ENCODE measurements at regions not wholly inside any gene's neighbourhood (a gene's known extent, or its start where the extent isn't known, plus 50 kb on each side); places are given as distances from the start of the nearest gene placed in this dataset.

- H3K27ac Mint-ChIP-seq = no peak overlapping the region
Observed at GRCh38 chr5:155759252-155759651, 567.7 kb upstream of the SGCD start.

GRCh38 chr5:155759984-155760383 lies 567.0 kb upstream of the SGCD start:
- Mint-ChIP-seq H3K36me3 (ENCODE audit: low read depth) (no peaks in the 10 kb centered on the region), H3K4me3 (no peak overlapping the region), H3K27me3 (no peaks in the 10 kb centered on the region), H3K27ac (no peak overlapping the region), H3K9me3 (peaks cover 17% of the 10 kb centered on the region), H3K4me1 (peaks cover 7% of the 10 kb centered on the region)
- ATAC-seq (replicated peaks) = no peak

More at GRCh38 chr5:155759252-155759651, 567.7 kb upstream of the SGCD start:
- Mint-ChIP-seq H3K9me3 (peaks cover 19% of the 10 kb centered on the region), H3K4me1 (peaks cover 7% of the 10 kb centered on the region), H3K36me3 (ENCODE audit: low read depth) (no peaks in the 10 kb centered on the region), H3K4me3 (no peak overlapping the region), H3K27me3 (peaks cover 1% of the 10 kb centered on the region)
- ATAC-seq (replicated peaks) = no peak

DNA sequence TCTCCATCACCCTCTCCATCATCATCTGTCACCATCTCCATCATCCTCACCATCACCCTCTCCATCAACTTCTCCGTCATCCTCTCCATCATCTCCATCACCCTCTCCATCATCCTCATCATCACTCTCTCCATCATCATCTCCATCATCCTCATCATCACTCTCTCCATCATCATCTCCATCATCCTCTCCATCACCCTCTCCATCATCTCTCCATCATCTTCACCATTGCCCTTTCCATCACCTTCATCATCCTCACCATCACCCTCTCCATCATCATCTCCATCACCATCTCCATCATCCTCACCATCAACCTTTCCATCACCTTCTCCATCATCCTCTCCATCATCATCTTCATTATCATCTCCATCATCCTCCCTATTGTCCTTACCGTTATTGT lies 565.5 kb upstream of the SGCD start:
- no peaks in the 10 kb centered on the region for H3K27me3 Mint-ChIP-seq
- peaks cover 17% of the 10 kb centered on the region for H3K9me3 Mint-ChIP-seq
- no peak overlapping the region for H3K4me3 Mint-ChIP-seq
- peaks cover 7% of the 10 kb centered on the region for H3K4me1 Mint-ChIP-seq
- H3K36me3 Mint-ChIP-seq (ENCODE audit: low read depth) = no peaks in the 10 kb centered on the region
- no peak overlapping the region for H3K27ac Mint-ChIP-seq
- no peak for ATAC-seq (replicated peaks)

- no peaks in the 10 kb centered on the region for H3K36me3 Mint-ChIP-seq (ENCODE audit: low read depth)
- no peak overlapping the region for H3K27ac Mint-ChIP-seq
- H3K27me3 Mint-ChIP-seq = peaks cover 7% of the 10 kb centered on the region
- H3K9me3 Mint-ChIP-seq = peaks cover 11% of the 10 kb centered on the region
- ATAC-seq (replicated peaks) = no peak
- H3K4me3 Mint-ChIP-seq = no peak overlapping the region
- H3K4me1 Mint-ChIP-seq = peaks cover 7% of the 10 kb centered on the region
Observed at GRCh38 chr5:155765715-155766114, 561.2 kb upstream of the SGCD start.

DNA sequence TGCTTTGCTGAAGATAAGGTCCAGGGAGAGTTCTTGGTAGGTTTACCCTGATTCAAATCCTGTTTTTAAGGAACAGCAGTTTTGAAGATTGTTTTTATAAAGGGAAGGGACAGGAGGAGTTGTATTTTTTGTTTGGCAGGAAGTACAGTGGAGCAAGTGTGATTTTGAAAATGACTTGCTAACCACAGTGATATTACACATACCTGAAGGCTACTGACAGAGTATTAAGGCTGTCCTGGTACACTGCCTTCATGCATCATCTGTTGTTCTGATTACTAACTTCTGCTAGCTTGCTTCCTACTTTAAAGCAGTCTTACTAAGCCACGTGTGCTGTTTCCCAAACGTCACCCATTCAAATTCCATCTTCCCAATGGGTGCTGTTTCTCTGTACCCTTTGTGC lies 559.5 kb upstream of the SGCD start:
- H3K27ac Mint-ChIP-seq = no peak overlapping the region
- no peaks in the 10 kb centered on the region for H3K4me1 Mint-ChIP-seq
- H3K4me3 Mint-ChIP-seq = no peak overlapping the region
- H3K27me3 Mint-ChIP-seq = peaks cover 7% of the 10 kb centered on the region
- H3K9me3 Mint-ChIP-seq = peaks cover under 1% of the 10 kb centered on the region
- H3K36me3 Mint-ChIP-seq (ENCODE audit: low read depth) = no peaks in the 10 kb centered on the region
- ATAC-seq (replicated peaks) = no peak

DNA sequence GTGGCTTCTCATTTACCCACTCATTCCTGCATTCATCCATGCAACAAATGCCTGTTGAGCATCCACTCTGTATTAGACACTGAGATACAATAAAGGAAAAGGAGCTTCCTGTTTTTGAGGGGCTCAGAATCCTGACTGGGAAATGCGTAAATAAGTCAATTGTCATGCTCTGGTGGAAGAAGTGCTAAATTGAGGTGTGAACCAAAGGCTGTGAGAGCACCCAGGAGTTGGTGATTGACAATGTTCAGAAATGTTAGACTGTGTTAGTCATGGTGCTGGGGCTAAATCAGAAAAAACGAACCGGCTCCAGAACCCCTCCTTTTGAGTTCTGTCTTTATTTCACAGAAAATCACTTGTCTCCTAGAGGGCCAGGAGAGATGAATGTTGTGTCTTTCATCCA lies 558.6 kb upstream of the SGCD start:
- Mint-ChIP-seq H3K4me3 (no peak overlapping the region), H3K9me3 (no peaks in the 10 kb centered on the region), H3K36me3 (ENCODE audit: low read depth) (no peaks in the 10 kb centered on the region), H3K27ac (no peak overlapping the region), H3K27me3 (peaks cover 7% of the 10 kb centered on the region), H3K4me1 (no peaks in the 10 kb centered on the region)
- ATAC-seq (replicated peaks) = no peak

- no peak overlapping the region for H3K27ac Mint-ChIP-seq
- H3K36me3 Mint-ChIP-seq (ENCODE audit: low read depth) = no peaks in the 10 kb centered on the region
- no peaks in the 10 kb centered on the region for H3K9me3 Mint-ChIP-seq
- ATAC-seq (replicated peaks) = no peak
- H3K4me3 Mint-ChIP-seq = no peak overlapping the region
- no peaks in the 10 kb centered on the region for H3K4me1 Mint-ChIP-seq
- peaks cover 7% of the 10 kb centered on the region for H3K27me3 Mint-ChIP-seq
Observed at GRCh38 chr5:155772009-155772662, 554.8 kb upstream of the SGCD start.

DNA sequence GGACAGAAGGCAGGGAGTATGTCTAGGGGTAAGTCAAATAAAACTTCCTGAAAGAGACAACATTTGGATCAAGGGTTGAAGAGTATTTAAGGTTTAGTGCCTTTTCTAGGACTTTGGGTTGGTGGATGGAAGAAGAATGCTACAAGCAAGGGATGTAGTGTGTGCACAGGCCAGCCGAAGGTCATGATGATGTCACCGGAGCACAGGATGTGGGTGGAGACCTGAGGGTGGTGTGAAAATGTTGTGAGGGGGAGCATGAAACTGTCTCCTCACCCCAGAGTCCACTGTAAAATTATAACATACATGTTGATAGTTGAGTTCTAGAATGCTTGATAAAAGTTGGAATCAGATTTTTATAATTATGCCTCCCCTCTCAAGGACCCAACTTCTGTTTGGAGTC lies 553.3 kb upstream of the SGCD start:
- no peaks in the 10 kb centered on the region for H3K4me1 Mint-ChIP-seq
- peaks cover 7% of the 10 kb centered on the region for H3K27me3 Mint-ChIP-seq
- no peak for ATAC-seq (replicated peaks)
- no peaks in the 10 kb centered on the region for H3K9me3 Mint-ChIP-seq
- H3K36me3 Mint-ChIP-seq (ENCODE audit: low read depth) = no peaks in the 10 kb centered on the region
- H3K4me3 Mint-ChIP-seq = no peak overlapping the region
- H3K27ac Mint-ChIP-seq = no peak overlapping the region

- Mint-ChIP-seq H3K27ac (no peak overlapping the region), H3K4me3 (no peak overlapping the region), H3K36me3 (ENCODE audit: low read depth) (no peaks in the 10 kb centered on the region), H3K27me3 (peaks cover 4% of the 10 kb centered on the region), H3K4me1 (no peaks in the 10 kb centered on the region), H3K9me3 (no peaks in the 10 kb centered on the region)
- ATAC-seq (replicated peaks) = no peak
Observed at GRCh38 chr5:155780260-155780659, 546.7 kb upstream of the SGCD start.

DNA sequence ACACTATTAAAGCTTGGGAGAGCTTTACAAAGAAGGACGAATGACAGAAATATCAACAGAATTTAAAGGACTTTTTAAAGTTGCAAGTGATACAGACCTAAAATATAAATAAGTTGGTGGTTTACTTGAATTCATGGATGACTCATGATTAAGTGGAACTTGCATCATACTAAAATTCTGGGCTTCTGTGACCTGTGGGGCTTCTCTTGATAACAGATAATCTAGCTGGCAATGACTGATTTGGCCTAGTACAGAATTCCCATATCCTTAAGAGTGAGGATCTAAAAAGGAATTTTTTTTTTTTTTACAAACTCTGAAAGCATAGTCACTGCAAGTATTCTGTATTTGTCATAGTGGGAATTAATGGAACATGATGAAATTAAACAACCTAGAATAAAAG lies 543.7 kb upstream of the SGCD start:
- Mint-ChIP-seq H3K27me3 (peaks cover 7% of the 10 kb centered on the region), H3K27ac (no peak overlapping the region), H3K4me3 (no peak overlapping the region), H3K9me3 (no peaks in the 10 kb centered on the region), H3K4me1 (no peaks in the 10 kb centered on the region), H3K36me3 (ENCODE audit: low read depth) (no peaks in the 10 kb centered on the region)
- ATAC-seq (replicated peaks) = no peak

DNA sequence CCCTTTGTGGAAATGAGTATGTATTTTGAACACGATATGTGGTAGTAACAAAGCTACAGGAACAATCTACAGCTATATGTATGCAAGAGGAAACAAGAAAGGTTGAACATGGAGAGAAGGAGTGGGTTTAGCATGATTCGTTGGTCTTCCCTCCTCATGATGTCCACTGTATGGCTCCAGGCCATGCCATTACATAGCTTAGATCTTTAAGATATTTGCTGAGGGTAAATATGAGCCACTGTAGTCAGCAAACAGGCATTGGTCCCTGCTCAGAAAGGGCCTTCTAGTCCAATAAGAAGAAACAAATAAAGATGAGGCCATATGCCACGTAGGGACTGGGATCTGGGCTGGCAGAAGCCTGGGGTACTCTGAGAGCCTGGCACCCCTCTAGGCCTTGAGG lies 543.2 kb upstream of the SGCD start:
- Mint-ChIP-seq H3K27me3 (peaks cover 10% of the 10 kb centered on the region), H3K27ac (no peak overlapping the region), H3K4me1 (no peaks in the 10 kb centered on the region), H3K4me3 (no peak overlapping the region), H3K9me3 (no peaks in the 10 kb centered on the region), H3K36me3 (ENCODE audit: low read depth) (no peaks in the 10 kb centered on the region)
- no peak for ATAC-seq (replicated peaks)

GRCh38 chr5:155786108-155786507 lies 540.9 kb upstream of the SGCD start:
- Mint-ChIP-seq H3K36me3 (ENCODE audit: low read depth) (no peaks in the 10 kb centered on the region), H3K27ac (no peak overlapping the region), H3K27me3 (peaks cover 11% of the 10 kb centered on the region)

DNA sequence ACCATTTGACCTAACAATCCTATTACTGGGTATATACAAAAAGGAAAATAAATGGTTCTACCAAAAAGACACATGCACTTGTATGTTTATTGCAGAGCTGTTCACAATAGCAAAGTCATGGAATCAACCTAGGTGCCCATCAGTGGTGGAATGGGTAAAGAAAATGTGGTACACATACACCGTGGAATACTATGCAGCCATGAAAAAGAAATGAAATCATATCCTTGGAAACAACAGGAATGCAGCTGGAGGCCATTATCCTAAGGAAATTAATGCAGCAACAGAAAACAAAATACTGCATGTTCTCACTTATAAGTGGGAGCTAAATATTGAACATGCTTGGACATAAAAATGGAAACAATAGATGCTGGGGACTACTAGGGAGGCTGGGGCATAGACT lies 534.1 kb upstream of the SGCD start:
- H3K4me1 Mint-ChIP-seq = no peaks in the 10 kb centered on the region

More at GRCh38 chr5:155786108-155786507, 540.9 kb upstream of the SGCD start:
- Mint-ChIP-seq H3K9me3 (no peaks in the 10 kb centered on the region), H3K4me1 (no peaks in the 10 kb centered on the region), H3K4me3 (no peak overlapping the region)
- no peak for ATAC-seq (replicated peaks)

DNA sequence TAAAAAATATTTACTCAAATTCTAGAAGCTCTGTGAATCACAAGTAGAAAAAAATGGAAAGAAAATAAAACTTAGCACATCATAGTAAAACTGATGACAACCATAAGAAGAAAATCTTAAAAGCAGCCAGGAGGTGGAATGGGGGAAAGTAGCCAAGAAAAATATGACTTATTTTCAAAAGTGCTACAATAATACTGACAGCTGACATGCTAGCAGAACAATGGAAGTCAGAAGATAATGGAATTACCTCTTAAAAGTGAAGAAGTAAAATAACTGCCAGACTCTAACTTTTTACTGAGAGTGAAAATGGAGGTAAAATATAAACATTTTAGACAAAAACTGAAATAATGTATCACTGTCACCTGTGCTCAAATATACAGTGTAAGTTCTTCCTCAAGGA lies 532.2 kb upstream of the SGCD start:
- Mint-ChIP-seq H3K4me1 (no peaks in the 10 kb centered on the region), H3K4me3 (no peak overlapping the region), H3K27ac (no peak overlapping the region), H3K27me3 (no peaks in the 10 kb centered on the region), H3K36me3 (ENCODE audit: low read depth) (no peaks in the 10 kb centered on the region), H3K9me3 (peaks cover 19% of the 10 kb centered on the region)
- no peak for ATAC-seq (replicated peaks)

More for the DNA sequence above, 534.1 kb upstream of the SGCD start:
- Mint-ChIP-seq H3K27me3 (peaks cover 4% of the 10 kb centered on the region), H3K36me3 (ENCODE audit: low read depth) (no peaks in the 10 kb centered on the region), H3K9me3 (peaks cover 16% of the 10 kb centered on the region), H3K27ac (no peak overlapping the region), H3K4me3 (no peak overlapping the region)
- ATAC-seq (replicated peaks) = no peak

GRCh38 chr5:155799308-155799707 lies 527.7 kb upstream of the SGCD start:
- Mint-ChIP-seq H3K36me3 (ENCODE audit: low read depth) (no peaks in the 10 kb centered on the region), H3K27me3 (no peaks in the 10 kb centered on the region), H3K27ac (no peak overlapping the region), H3K4me3 (no peak overlapping the region), H3K9me3 (peaks cover 15% of the 10 kb centered on the region), H3K4me1 (no peaks in the 10 kb centered on the region)
- ATAC-seq (replicated peaks) = no peak

Measured in activated T-helper 17 cell treated with anti-CD3 and anti-CD28 coated beads, Interleukin-2, amount 50 U/mL, for 72 hours (primary cell).